ENCODE measurements at regions not wholly inside any gene's neighbourhood (a gene's known extent, or its start where the extent isn't known, plus 50 kb on each side); places are given as distances from the start of the nearest gene placed in this dataset.

- TF ChIP-seq CTCF (IDR thresholded peaks at IDR 0.05; ENCODE audit: low read depth, low read length) (no peak), EZH2phosphoT487 (IDR thresholded peaks at IDR 0.05; ENCODE audit: low read depth) (no peak)
Measured at GRCh38 chr14:101062601-101063000, 159.1 kb upstream of the RTL1 start.

Data from OCI-LY3 (cell line).